ENCODE measurements at regions not wholly inside any gene's neighbourhood (a gene's known extent, or its start where the extent isn't known, plus 50 kb on each side); places are given as distances from the start of the nearest gene placed in this dataset.

DNA sequence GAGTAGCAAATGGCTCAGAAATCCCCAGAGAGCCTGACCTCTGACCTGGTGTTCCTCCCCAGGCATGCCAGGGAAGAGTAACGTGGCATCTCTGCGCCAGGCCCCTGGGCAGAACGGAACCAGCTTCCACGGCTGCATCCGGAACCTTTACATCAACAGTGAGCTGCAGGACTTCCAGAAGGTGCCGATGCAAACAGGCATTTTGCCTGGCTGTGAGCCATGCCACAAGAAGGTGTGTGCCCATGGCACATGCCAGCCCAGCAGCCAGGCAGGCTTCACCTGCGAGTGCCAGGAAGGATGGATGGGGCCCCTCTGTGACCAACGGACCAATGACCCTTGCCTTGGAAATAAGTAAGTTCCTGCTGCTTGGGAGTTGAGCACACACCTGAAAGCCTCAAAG, 83.4 kb upstream of the PACRGL start:
- TF ChIP-seq EZH2 (IDR thresholded peaks at IDR 0.05; ENCODE audit: low read length, unreplicated experiment) = no peak
- no peak for TF ChIP-seq CTCF (conservative IDR thresholded peaks at IDR 0.05; ENCODE audit: low read depth, low read length)
